ENCODE measurements at regions not wholly inside any gene's neighbourhood (a gene's known extent, or its start where the extent isn't known, plus 50 kb on each side); places are given as distances from the start of the nearest gene placed in this dataset.
A peak's percentile ranks its signal among the peaks of the same experiment; 100 is the strongest.

DNA sequence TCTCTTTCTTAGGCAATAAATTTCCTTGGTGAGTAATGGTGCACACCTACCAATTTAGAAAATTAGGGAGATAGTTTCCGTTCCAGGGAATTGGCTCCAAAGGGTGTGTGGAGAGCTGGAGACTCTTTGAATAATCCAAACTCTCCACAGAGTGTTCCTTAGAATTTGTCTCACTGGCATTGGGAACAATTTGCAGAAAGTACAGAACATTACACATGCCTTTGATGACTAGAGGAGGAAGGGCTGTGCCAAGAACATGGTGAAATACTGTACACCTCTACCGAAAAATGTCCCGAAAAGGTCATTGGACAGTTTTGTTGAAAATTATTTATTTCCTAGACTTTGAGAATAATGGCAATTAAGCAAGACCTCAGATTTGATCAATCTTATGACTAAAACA, 214.2 kb upstream of the MPDZ start:
- TF ChIP-seq CTCF (IDR thresholded peaks at IDR 0.05) (no peak), POLR2AphosphoS5 (IDR thresholded peaks at IDR 0.05) (peak in 1 of 3 donors; percentile 21), POLR2A (IDR thresholded peaks at IDR 0.05) (no peak)

Data from suprapubic skin (tissue), 4 donors.